IPS-18a (cell line): ENCODE measurements at regions not wholly inside any gene's neighbourhood (a gene's known extent, or its start where the extent isn't known, plus 50 kb on each side); places are given as distances from the start of the nearest gene placed in this dataset.
A peak's percentile ranks its signal among the peaks of the same experiment; 100 is the strongest.

ENCODE experiments used
- H3K27ac ChIP-seq: one replicate; pipeline ENCODE4 v1.5.1; 2013; ENCODE audit warnings: low read length
- H3K27me3 ChIP-seq: one replicate; pipeline ENCODE4 v1.6.1; 2013; ENCODE audit warnings: mild to moderate bottlenecking, low read length; ENCODE audit not compliant: control insufficient read depth, insufficient read depth
- H3K36me3 ChIP-seq: one replicate; pipeline ENCODE4 v1.6.1; 2013; ENCODE audit warnings: low read depth, low read length; ENCODE audit not compliant: control insufficient read depth
- H3K4me1 ChIP-seq: one replicate; pipeline ENCODE4 v1.6.1; 2013; ENCODE audit warnings: low read depth, low read length; ENCODE audit not compliant: control insufficient read depth
- H3K4me3 ChIP-seq: one replicate; pipeline ENCODE4 v1.5.1; 2013; ENCODE audit warnings: low read length
- H3K9ac ChIP-seq: one replicate; pipeline ENCODE4 v1.6.1; 2013; ENCODE audit warnings: mild to moderate bottlenecking, low read length, moderate library complexity
- H3K9me3 ChIP-seq: one replicate; pipeline ENCODE4 v1.6.1; 2013; ENCODE audit warnings: low read depth, low read length; ENCODE audit not compliant: control insufficient read depth

DNA sequence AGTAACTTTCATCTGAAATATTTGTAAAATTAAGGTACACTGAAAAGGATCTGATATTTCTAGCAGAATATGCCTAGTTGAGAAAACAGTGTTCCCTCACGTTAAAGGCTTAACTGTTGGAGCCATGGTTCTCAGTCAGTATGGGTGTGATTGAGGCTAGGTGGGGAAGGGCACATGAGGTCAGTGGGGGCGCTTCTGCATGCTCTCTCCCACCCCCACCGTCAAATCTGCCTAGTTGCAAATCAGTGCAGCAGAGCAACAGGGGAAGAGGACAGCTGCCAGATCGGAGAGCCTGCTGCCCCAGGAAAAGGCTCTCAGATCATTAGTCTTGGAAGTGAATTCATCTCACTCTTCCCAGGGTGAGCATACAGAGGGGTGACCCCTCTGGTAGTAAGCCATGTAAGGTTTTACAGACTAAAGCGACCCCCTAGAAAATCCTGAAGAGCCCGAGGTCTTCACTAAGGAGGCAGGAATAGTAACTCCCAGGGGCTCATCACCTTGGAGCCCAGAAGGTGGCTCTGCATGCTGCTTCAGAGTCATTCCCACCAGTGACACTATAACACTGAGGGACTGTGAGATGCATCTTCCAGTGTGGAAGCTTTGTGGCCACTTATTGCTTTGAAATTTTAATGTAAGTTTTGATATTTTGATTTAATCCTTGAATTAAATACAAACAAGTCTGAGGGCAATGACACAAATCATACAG lies 83.1 kb upstream of the BARHL2 start:
- no peaks in the 10 kb centered on the region for H3K27me3 ChIP-seq
- no peak overlapping the region for H3K27ac ChIP-seq
- H3K9me3 ChIP-seq: no peaks in the 10 kb centered on the region
- H3K36me3 ChIP-seq: no peaks in the 10 kb centered on the region
- H3K4me1 ChIP-seq: no peaks in the 10 kb centered on the region
- H3K9ac ChIP-seq: no peak overlapping the region
- H3K4me3 ChIP-seq: no peak overlapping the region

DNA sequence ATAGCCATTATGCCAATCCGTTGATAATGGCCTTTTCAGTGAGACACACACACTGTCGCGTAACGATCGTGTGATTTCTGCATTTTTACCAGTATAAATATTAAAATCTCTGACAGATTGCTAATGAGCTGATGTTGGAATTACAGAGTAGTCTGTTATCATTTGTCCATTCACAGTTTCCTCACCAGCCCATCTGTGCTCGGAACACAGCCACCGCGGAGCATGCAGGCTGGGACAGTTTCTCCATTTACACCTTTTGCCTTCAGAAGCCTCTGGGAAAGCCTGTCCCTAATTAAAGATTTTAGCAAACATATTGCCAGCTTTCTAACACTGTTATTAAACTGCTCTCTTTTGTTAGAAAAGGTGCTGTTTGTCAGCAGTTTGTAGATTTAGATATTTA lies 82.2 kb upstream of the BARHL2 start:
- Histone ChIP-seq H3K27me3 (no peaks in the 10 kb centered on the region), H3K4me1 (no peaks in the 10 kb centered on the region), H3K9ac (no peak overlapping the region), H3K9me3 (no peaks in the 10 kb centered on the region), H3K36me3 (no peaks in the 10 kb centered on the region), H3K27ac (no peak overlapping the region), H3K4me3 (no peak overlapping the region)

DNA sequence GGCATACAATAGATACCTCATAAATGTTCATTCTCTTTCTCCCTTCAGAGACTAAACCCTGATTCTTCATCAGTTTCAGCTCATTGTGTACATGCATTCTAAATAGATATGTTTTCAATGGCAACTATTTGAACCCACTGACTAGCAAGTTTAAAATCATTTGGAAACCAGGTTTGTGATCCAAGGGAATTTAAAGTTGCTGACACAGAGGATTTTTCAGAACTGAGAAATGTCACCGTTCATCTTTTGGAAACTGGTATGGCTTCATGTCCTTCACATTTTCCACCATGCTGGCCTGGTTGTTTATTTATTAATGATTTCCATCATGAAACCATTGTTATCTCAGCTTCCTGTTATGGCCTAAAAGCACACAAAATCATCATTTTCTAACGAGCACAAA lies 81.8 kb upstream of the BARHL2 start:
- Histone ChIP-seq H3K4me1 (no peaks in the 10 kb centered on the region), H3K9me3 (no peaks in the 10 kb centered on the region), H3K9ac (no peak overlapping the region), H3K27ac (no peak overlapping the region), H3K27me3 (no peaks in the 10 kb centered on the region), H3K36me3 (no peaks in the 10 kb centered on the region), H3K4me3 (no peak overlapping the region)

DNA sequence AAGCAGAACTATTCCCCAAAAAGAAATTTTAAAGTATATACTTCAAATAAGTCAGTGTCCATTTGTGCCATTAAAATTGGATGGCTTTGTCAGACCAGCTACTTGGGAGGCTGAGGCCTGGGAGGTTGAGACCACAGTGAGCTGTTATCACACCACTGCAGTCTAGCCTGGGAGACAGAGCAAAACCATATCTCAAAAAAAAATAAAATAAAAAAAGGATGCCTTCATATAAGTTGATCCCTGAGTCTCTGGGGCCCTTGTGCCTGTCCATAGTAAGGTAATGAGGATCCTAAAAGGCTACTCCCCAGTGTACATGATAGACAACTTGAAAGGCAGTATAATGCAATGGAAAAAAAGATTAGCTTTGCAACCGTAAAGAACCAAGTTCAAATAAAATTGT lies 81.2 kb upstream of the BARHL2 start:
- Histone ChIP-seq H3K9me3 (no peaks in the 10 kb centered on the region), H3K27ac (no peak overlapping the region), H3K27me3 (no peaks in the 10 kb centered on the region), H3K4me1 (no peaks in the 10 kb centered on the region), H3K4me3 (no peak overlapping the region), H3K9ac (no peak overlapping the region), H3K36me3 (no peaks in the 10 kb centered on the region)

DNA sequence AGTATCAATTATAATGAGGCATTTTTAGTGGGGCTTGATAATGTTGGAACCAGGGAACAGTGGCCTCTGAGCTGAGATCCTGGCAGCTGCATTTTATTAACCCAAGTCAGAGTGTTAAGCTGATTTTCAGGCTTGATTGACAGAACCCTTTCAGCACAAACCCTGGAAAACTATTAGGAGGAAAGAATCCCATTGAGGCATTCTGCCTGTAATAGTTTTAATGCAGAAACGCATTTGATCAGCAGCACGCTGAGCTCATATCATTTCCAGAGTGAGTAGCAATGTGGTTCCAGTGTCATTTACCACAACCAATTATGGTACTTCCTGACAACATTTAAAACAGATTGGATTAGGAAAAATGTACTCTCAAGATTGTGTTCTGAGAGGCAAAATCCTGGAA lies 78.3 kb upstream of the BARHL2 start:
- Histone ChIP-seq H3K4me3 (no peak overlapping the region), H3K4me1 (no peaks in the 10 kb centered on the region), H3K27me3 (no peaks in the 10 kb centered on the region), H3K27ac (no peak overlapping the region), H3K9me3 (no peaks in the 10 kb centered on the region), H3K36me3 (no peaks in the 10 kb centered on the region), H3K9ac (no peak overlapping the region)

DNA sequence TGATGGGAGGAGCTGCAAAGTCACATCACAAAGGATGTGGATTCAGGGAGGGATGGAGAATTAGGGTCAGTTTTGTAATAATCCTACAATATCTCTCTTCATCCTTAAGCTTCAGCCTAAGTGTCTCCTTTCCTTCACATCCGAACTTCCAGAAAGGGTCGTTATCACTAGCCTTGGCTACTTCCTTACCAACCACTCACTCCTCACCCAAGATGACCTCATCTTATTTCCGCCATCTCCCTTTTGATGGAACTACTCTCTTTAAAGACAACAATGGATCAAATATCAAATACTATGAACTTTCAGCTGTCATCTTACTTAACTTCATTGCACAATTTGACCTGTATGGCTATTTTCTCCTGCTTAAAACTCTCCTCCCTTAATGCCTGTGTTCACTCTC lies 69.6 kb upstream of the BARHL2 start:
- no peak overlapping the region for H3K4me3 ChIP-seq
- H3K27ac ChIP-seq: no peak overlapping the region
- no peaks in the 10 kb centered on the region for H3K36me3 ChIP-seq
- peaks cover 10% of the 10 kb centered on the region for H3K4me1 ChIP-seq
- no peaks in the 10 kb centered on the region for H3K27me3 ChIP-seq
- H3K9ac ChIP-seq: no peak overlapping the region
- H3K9me3 ChIP-seq: no peaks in the 10 kb centered on the region

DNA sequence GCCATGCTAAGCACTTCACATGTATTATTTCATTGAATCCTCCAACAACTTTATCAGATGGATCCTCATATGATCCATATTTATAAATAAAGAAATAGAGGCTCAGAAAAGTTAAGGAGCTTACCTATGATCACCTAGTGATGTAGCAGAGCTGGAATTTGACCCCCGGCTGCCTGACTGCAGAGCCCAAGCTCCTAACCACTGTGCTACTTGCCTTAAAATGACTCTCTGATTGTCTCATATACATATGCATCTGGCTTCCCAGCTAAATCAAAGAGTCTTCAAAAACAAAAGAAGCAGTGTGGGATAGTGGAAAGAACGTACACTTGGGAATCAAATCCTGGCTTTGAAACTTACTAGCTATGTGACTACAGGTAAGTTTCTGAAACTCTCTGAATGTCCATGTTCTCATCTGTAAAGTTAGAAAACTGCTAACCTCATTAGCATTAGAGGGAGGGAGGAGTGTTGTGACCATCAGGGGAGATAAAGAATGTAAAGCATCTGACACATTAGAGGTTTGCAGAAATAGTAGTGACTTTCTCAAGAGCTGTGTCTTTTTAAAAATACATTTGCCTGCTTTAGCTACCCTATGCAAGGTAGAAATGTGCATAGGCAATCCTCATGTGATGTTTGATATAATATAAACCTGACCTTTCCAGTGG lies 67.2 kb upstream of the BARHL2 start:
- Histone ChIP-seq H3K9me3 (no peaks in the 10 kb centered on the region), H3K4me1 (peaks cover 10% of the 10 kb centered on the region), H3K27me3 (no peaks in the 10 kb centered on the region), H3K9ac (no peak overlapping the region), H3K36me3 (no peaks in the 10 kb centered on the region), H3K27ac (no peak overlapping the region), H3K4me3 (peak overlapping the region; percentile 24)

DNA sequence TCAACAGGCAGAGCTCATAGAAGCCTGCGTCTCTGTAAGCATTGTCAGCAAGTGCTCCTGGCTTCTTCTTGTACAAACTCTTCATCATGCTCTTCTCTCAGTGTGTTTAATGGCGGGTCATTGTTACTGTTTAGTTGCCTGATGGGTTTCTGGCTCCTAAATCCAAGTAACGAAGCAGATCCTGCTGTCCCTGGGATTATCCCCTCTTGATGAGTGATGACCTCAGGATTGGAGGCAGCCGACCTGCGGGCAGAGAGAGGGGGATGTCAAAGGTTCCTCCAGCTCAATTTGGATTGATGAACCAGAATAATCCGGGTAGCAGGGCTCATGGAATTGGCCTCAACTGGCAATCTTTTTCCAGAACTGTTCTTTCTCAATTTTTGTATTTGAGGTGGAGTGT lies 66.1 kb upstream of the BARHL2 start:
- H3K27me3 ChIP-seq: no peaks in the 10 kb centered on the region
- no peaks in the 10 kb centered on the region for H3K36me3 ChIP-seq
- H3K9me3 ChIP-seq: no peaks in the 10 kb centered on the region
- no peak overlapping the region for H3K27ac ChIP-seq
- no peak overlapping the region for H3K4me3 ChIP-seq
- peaks cover 10% of the 10 kb centered on the region for H3K4me1 ChIP-seq
- no peak overlapping the region for H3K9ac ChIP-seq

DNA sequence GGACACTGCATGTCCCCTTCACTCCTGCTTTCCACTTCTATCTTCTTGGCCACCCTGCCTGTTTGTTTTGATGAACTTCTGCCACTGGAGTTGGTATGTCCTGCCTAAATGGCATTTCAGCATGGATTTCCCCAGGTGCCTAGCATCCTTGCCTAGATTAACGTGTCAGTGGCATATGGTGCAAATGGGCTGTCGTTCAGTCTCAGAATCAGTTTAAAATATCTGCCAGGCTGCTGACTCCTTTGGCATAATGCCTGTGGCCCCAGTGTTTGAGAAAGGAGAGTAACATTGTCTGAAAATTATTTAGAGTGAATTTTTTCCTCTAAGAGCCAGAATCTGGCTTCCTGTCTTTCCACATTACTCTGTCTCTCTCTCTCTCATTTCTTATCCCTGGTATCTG lies 64.9 kb upstream of the BARHL2 start:
- Histone ChIP-seq H3K9ac (no peak overlapping the region), H3K4me3 (no peak overlapping the region), H3K27ac (no peak overlapping the region), H3K36me3 (no peaks in the 10 kb centered on the region), H3K27me3 (no peaks in the 10 kb centered on the region), H3K4me1 (peaks cover 10% of the 10 kb centered on the region), H3K9me3 (no peaks in the 10 kb centered on the region)

DNA sequence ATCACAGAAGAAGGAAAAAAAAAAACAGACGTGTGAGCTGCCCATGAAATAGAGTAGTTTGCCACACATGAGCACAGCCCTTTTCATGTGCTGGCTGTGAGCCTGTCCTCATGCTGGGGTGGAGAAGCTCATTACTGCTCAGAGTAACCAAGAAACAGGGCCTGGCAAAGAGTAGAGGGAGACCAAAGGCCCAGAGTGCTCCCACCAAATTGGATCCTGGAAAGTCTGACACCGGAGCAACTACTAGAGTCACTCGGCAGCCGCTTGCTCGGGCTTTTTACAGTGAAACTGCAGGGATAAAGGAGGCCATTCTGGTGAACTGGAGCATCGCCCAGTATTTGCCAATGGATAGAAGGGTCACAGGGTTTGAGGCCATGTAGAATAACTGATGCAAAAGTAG lies 64.4 kb upstream of the BARHL2 start:
- Histone ChIP-seq H3K27me3 (no peaks in the 10 kb centered on the region), H3K36me3 (no peaks in the 10 kb centered on the region), H3K9ac (no peak overlapping the region), H3K4me3 (no peak overlapping the region), H3K27ac (no peak overlapping the region), H3K9me3 (no peaks in the 10 kb centered on the region), H3K4me1 (peaks cover 10% of the 10 kb centered on the region)

DNA sequence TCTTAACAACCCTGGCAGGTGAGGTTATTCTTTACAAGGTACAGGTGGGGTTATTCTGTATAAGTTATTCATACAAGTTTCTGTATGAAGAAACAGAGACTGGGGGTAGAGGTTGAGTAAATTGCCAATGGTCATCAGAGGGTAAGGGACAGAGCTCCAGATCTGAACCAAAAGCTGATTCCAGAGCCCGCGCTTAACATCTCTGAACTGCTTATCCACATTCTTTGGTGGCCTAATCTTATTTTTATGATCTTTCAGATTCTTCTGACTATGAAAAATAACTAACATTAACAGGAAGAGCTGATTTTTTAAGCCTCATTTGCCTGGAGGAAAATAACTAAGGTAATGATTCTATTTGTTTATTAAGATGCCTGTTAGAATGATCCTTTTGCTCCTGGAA lies 63.9 kb upstream of the BARHL2 start:
- H3K4me1 ChIP-seq: peaks cover 10% of the 10 kb centered on the region
- no peak overlapping the region for H3K27ac ChIP-seq
- no peaks in the 10 kb centered on the region for H3K27me3 ChIP-seq
- H3K9me3 ChIP-seq: no peaks in the 10 kb centered on the region
- no peaks in the 10 kb centered on the region for H3K36me3 ChIP-seq
- H3K4me3 ChIP-seq: no peak overlapping the region
- H3K9ac ChIP-seq: no peak overlapping the region

DNA sequence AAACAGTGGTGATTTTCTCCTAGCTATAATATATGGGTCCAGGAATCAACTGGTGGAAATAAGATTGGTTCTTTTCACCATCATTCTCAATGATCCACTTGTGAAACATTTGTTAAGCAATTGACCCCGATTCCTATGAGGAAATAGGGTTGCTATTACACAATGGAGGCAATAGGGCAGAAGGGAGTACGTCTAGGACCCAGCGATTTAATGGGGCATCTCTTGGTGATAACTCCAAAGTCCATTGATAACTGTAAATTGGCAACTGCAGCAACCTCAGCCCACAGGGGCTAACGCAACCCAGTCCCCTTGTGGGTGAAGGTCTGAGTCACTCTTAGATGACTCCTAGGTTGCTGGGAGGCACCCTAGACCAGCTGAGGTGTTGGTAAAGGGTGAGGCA lies 62.5 kb upstream of the BARHL2 start:
- no peaks in the 10 kb centered on the region for H3K9me3 ChIP-seq
- H3K27ac ChIP-seq: no peak overlapping the region
- H3K4me1 ChIP-seq: peaks cover 7% of the 10 kb centered on the region
- H3K36me3 ChIP-seq: no peaks in the 10 kb centered on the region
- no peak overlapping the region for H3K9ac ChIP-seq
- no peak overlapping the region for H3K4me3 ChIP-seq
- no peaks in the 10 kb centered on the region for H3K27me3 ChIP-seq
